GM12873 (cell line): ENCODE measurements at regions not wholly inside any gene's neighbourhood (a gene's known extent, or its start where the extent isn't known, plus 50 kb on each side); places are given as distances from the start of the nearest gene placed in this dataset.
A peak's percentile ranks its signal among the peaks of the same experiment; 100 is the strongest.

Experiments used
- CTCF ChIP-seq: IDR thresholded peaks from 2 replicates; pipeline ENCODE4 v1.5.1; 2012; ENCODE audit warnings: low read depth, mild to moderate bottlenecking, moderate library complexity, low read length, control low read depth; ENCODE audit not compliant: insufficient read depth; ENCODE audit errors: missing control alignments

- no peak for TF ChIP-seq CTCF
These were observed 247.5 kb downstream of the MBNL1 start for GRCh38 chr3:152516216-152516615.

DNA sequence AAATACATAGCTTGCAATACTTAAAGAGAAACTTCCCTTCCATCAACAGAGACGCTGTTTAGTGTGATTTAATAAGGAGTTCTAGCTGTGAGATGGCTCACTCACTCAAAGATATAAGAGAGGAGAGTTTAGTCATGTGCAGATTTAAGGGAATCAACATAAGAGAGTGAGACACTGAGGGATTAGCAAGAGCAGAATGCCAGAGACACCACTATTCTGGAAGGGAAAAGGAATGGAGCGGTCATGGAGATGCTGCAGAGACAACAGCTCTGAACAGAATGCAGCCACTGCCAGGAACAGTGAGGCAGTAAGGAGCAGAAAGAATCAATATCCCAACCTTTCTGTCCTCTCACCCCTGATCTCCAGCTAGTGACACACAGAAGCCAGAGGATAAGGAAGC is 248.8 kb downstream of the MBNL1 start:
- no peak for TF ChIP-seq CTCF

GRCh38 chr3:152518346-152518745 is 249.6 kb downstream of the MBNL1 start:
- TF ChIP-seq CTCF = peak; percentile 10

DNA sequence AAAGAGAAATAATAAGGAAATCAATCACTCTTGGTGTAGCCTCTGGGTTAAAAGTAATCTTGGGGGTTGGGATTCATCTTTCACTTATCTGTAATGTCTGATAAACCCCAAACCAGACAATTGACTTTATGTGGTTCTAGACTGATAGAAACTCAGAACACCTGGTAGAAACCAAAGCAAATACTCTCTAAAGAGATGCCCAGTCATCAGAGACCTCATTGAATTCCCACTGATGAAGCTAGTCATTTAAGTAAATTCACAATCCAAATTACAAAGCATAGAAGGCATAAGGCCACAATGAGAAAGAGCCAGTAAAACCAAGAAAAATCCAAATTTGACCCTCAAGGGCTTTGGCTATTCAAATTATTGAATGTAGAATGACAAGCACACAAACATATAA is 250.6 kb downstream of the MBNL1 start:
- TF ChIP-seq CTCF = no peak

DNA sequence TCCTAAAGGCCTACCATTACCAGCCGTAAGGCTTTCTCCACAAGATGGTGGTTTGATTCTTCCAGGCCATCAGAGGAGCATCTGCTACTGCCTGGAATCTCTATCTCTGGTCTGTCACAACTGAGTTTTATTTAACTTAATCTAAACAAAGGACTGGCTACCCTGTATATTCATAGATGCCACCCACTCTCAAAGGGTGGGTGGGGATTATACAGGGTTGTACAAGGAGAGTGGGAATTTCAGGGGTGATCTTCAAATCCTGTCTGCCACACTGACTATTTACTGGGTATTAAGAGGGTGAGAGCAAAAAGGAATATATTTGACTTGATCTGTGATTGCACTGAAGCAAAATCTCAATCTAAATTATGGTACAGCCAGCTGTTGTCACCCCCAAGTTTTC is 253.3 kb downstream of the MBNL1 start:
- no peak for TF ChIP-seq CTCF

GRCh38 chr3:152524198-152525140 is 255.7 kb downstream of the MBNL1 start:
- peak; percentile 67 for TF ChIP-seq CTCF

DNA sequence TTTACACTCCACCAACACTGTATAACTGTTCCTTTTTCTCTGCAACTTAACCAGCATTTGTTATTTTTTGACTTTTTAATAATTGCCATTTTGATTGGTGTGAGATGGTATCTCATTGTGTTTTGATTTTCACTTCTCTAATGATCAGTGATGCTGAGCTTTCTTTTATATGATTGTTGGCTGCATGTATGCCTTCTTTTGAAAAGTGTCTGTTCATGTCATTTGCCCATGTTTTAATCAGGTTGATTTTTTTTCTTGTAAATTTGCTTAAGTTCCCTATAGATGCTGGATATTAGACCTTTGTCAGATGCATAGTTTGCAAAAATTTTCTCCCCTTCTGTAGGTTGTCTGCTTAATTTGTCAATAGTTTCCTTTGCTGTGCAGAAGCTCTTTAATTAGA is 263.0 kb downstream of the MBNL1 start:
- TF ChIP-seq CTCF = no peak
